Panc1 (cell line): ENCODE measurements at regions not wholly inside any gene's neighbourhood (a gene's known extent, or its start where the extent isn't known, plus 50 kb on each side); places are given as distances from the start of the nearest gene placed in this dataset.

Experiments
- CTCF ChIP-seq: fragments of 450-650 bp; IDR thresholded peaks from 2 replicates; pipeline ENCODE4 v1.5.1; 2017; ENCODE audit warnings: mild to moderate bottlenecking
- POLR2AphosphoS5 ChIP-seq: IDR thresholded peaks from 2 replicates; pipeline ENCODE4 v1.6.1; 2012; ENCODE audit warnings: mild to moderate bottlenecking, low read depth, low read length, moderate library complexity

GRCh38 chr12:5260086-5260485, 171.8 kb upstream of the NTF3 start:
- TF ChIP-seq CTCF (no peak), POLR2AphosphoS5 (no peak)
